ENCODE measurements at regions not wholly inside any gene's neighbourhood (a gene's known extent, or its start where the extent isn't known, plus 50 kb on each side); places are given as distances from the start of the nearest gene placed in this dataset.
A peak's percentile ranks its signal among the peaks of the same experiment; 100 is the strongest.

GRCh38 chr12:62138527-62138926 is 121.7 kb upstream of the USP15 start:
- no peaks in the 10 kb centered on the region for H3K9me3 ChIP-seq
- no peaks in the 10 kb centered on the region for H3K27me3 ChIP-seq
- H3K36me3 ChIP-seq, result no peaks in the 10 kb centered on the region
- ATAC-seq (ENCODE audit: low FRiP score in 2 of 2), result no peak
- WGBS, 2 donors, result 65 to 74% methylated on average over 2 of the region's 2 CpGs
- no peak for DNase-seq
- H3K4me1 ChIP-seq, result no peaks in the 10 kb centered on the region
- H3K4me3 ChIP-seq, result no peak overlapping the region
- TF ChIP-seq, protein P1, sequence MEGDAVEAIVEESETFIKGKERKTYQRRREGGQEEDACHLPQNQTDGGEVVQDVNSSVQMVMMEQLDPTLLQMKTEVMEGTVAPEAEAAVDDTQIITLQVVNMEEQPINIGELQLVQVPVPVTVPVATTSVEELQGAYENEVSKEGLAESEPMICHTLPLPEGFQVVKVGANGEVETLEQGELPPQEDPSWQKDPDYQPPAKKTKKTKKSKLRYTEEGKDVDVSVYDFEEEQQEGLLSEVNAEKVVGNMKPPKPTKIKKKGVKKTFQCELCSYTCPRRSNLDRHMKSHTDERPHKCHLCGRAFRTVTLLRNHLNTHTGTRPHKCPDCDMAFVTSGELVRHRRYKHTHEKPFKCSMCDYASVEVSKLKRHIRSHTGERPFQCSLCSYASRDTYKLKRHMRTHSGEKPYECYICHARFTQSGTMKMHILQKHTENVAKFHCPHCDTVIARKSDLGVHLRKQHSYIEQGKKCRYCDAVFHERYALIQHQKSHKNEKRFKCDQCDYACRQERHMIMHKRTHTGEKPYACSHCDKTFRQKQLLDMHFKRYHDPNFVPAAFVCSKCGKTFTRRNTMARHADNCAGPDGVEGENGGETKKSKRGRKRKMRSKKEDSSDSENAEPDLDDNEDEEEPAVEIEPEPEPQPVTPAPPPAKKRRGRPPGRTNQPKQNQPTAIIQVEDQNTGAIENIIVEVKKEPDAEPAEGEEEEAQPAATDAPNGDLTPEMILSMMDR (IDR thresholded peaks at IDR 0.05), result no peak
- no peak for TF ChIP-seq POLR2AphosphoS5 (IDR thresholded peaks at IDR 0.05)
- no peak for TF ChIP-seq POLR2A (IDR thresholded peaks at IDR 0.05)
- TF ChIP-seq EP300 (IDR thresholded peaks at IDR 0.05), result no peak
- no peak overlapping the region for H3K27ac ChIP-seq

DNA sequence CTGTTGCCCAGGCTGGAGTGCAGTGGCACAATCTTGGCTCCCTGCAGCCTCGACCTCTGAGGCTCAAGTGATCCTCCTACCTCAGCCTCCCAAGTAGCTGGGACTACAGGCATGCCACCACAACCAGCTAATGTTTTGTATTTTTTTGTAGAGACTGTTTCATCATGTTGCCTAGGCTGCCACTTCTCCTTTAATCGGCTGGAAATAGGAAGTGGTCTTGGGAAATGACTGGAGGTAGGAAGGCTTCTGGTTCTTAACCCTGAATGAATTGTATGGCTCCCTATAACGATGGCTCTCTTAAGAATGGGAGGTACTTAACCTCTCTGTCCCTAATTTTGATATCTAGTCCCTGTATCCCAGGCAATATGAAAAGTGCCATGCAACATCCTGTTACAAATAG is 113.9 kb upstream of the USP15 start:
- DNase-seq, result no peak
- ATAC-seq (ENCODE audit: low FRiP score in 2 of 2), result peak in 1 of 2 donors; percentile 35
- Histone ChIP-seq H3K27me3 (no peaks in the 10 kb centered on the region), H3K27ac (no peak overlapping the region), H3K9me3 (no peaks in the 10 kb centered on the region), H3K36me3 (no peaks in the 10 kb centered on the region), H3K4me3 (no peak overlapping the region), H3K4me1 (no peaks in the 10 kb centered on the region)
- TF ChIP-seq EP300 (IDR thresholded peaks at IDR 0.05), result no peak
- no peak for TF ChIP-seq POLR2A (IDR thresholded peaks at IDR 0.05)
- TF ChIP-seq POLR2AphosphoS5 (IDR thresholded peaks at IDR 0.05), result no peak
- TF ChIP-seq, protein P1 (IDR thresholded peaks at IDR 0.05), result no peak
- WGBS, 2 donors, result 63 to 67% methylated on average over 3 of the region's 3 CpGs

GRCh38 chr12:62158013-62158412 is 102.2 kb upstream of the USP15 start:
- Histone ChIP-seq H3K36me3 (no peaks in the 10 kb centered on the region), H3K9me3 (no peaks in the 10 kb centered on the region), H3K4me3 (no peak overlapping the region), H3K4me1 (peaks cover 0 to 5% (median 2%) of the 10 kb centered on the region in 4 donors), H3K27me3 (no peaks in the 10 kb centered on the region), H3K27ac (no peak overlapping the region)
- ATAC-seq (ENCODE audit: low FRiP score in 2 of 2) (no peak), DNase-seq (no peak)
- no peak for TF ChIP-seq EP300 (IDR thresholded peaks at IDR 0.05)
- no peak for TF ChIP-seq POLR2A (IDR thresholded peaks at IDR 0.05)
- TF ChIP-seq, protein P1 (IDR thresholded peaks at IDR 0.05), result no peak
- no peak for TF ChIP-seq POLR2AphosphoS5 (IDR thresholded peaks at IDR 0.05)

- ATAC-seq (ENCODE audit: low FRiP score in 2 of 2), result peak in 1 of 2 donors; percentile 60
These were observed 101.5 kb upstream of the USP15 start for GRCh38 chr12:62158461-62159360.

More at GRCh38 chr12:62158461-62159360, 101.5 kb upstream of the USP15 start:
- Histone ChIP-seq H3K27ac (no peak overlapping the region), H3K27me3 (no peaks in the 10 kb centered on the region), H3K9me3 (no peaks in the 10 kb centered on the region), H3K4me3 (no peak overlapping the region), H3K4me1 (peaks cover 0 to 5% (median 2%) of the 10 kb centered on the region in 4 donors), H3K36me3 (no peaks in the 10 kb centered on the region)
- DNase-seq, result no peak
- WGBS, 2 donors, result 54 to 64% methylated on average over 5 of the region's 5 CpGs
- no peak for TF ChIP-seq EP300 (IDR thresholded peaks at IDR 0.05)
- TF ChIP-seq POLR2AphosphoS5 (IDR thresholded peaks at IDR 0.05), result no peak
- no peak for TF ChIP-seq POLR2A (IDR thresholded peaks at IDR 0.05)
- TF ChIP-seq, protein P1 (IDR thresholded peaks at IDR 0.05), result no peak
